ENCODE measurements at regions not wholly inside any gene's neighbourhood (a gene's known extent, or its start where the extent isn't known, plus 50 kb on each side); places are given as distances from the start of the nearest gene placed in this dataset.

DNA sequence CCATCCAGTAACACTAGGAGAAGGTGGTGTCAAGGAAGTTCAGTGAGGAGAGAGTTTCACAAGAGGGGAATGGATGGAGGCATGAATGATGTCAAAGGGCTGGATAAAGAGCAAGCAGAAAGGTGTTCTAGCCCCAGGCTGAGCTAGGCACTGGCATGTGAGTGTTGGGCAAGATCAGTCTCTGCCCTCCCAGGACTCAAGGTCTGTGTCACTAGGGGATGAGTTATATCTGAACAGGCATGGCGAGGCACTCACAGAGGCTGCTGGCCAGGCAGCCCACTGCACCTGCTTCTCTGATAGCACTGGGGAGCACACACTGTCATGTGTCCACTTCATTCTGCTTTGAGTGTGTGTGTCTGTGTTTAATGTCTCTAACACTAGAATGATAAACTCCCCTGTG, 903.8 kb downstream of the BCL11B start:
- 77% methylated on average over 1 of the region's 1 CpG for WGBS
- H3K36me3 ChIP-seq, result no peaks in the 10 kb centered on the region
- peaks cover 28% of the 10 kb centered on the region for H3K4me1 ChIP-seq
- no peak for TF ChIP-seq POLR2A (IDR thresholded peaks at IDR 0.05)
- TF ChIP-seq, protein P1, sequence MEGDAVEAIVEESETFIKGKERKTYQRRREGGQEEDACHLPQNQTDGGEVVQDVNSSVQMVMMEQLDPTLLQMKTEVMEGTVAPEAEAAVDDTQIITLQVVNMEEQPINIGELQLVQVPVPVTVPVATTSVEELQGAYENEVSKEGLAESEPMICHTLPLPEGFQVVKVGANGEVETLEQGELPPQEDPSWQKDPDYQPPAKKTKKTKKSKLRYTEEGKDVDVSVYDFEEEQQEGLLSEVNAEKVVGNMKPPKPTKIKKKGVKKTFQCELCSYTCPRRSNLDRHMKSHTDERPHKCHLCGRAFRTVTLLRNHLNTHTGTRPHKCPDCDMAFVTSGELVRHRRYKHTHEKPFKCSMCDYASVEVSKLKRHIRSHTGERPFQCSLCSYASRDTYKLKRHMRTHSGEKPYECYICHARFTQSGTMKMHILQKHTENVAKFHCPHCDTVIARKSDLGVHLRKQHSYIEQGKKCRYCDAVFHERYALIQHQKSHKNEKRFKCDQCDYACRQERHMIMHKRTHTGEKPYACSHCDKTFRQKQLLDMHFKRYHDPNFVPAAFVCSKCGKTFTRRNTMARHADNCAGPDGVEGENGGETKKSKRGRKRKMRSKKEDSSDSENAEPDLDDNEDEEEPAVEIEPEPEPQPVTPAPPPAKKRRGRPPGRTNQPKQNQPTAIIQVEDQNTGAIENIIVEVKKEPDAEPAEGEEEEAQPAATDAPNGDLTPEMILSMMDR (IDR thresholded peaks at IDR 0.05), result no peak
- TF ChIP-seq POLR2AphosphoS5 (IDR thresholded peaks at IDR 0.05), result no peak
- TF ChIP-seq EP300 (IDR thresholded peaks at IDR 0.05), result no peak
- H3K27me3 ChIP-seq, result no peaks in the 10 kb centered on the region
- H3K9me3 ChIP-seq, result no peaks in the 10 kb centered on the region
- H3K27ac ChIP-seq, result no peak overlapping the region
- H3K4me3 ChIP-seq, result no peak overlapping the region
- no peak for DNase-seq (ENCODE audit: low spot score in 2 of 2)

DNA sequence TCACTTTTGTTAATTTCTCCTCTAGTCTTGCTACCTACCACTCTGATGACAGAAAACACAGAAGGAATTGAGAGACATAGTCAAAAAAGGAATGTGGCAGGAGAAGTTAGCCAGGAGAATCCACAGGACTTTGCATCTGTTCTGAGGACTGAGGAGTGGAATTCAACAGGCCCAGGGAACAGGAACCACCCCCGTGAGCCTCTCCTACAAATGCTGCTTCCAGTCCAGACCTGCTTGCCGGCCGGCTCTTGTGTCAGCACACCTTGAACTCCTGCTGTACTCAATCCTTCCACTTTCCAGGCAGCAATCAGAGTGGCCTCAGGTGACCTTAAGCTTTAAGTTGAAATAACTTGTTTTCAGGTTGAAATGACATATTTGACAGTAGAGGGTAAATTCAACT, 903.1 kb downstream of the BCL11B start:
- no peaks in the 10 kb centered on the region for H3K9me3 ChIP-seq
- no peak overlapping the region for H3K27ac ChIP-seq
- H3K36me3 ChIP-seq, result no peaks in the 10 kb centered on the region
- H3K4me1 ChIP-seq, result peaks cover 28% of the 10 kb centered on the region
- TF ChIP-seq POLR2A (IDR thresholded peaks at IDR 0.05), result no peak
- TF ChIP-seq POLR2AphosphoS5 (IDR thresholded peaks at IDR 0.05), result no peak
- TF ChIP-seq, protein P1 (IDR thresholded peaks at IDR 0.05), result no peak
- TF ChIP-seq EP300 (IDR thresholded peaks at IDR 0.05), result no peak
- no peaks in the 10 kb centered on the region for H3K27me3 ChIP-seq
- WGBS, result 43% methylated on average over 3 of the region's 3 CpGs
- DNase-seq (ENCODE audit: low spot score in 2 of 2), result no peak
- H3K4me3 ChIP-seq, result no peak overlapping the region

DNA sequence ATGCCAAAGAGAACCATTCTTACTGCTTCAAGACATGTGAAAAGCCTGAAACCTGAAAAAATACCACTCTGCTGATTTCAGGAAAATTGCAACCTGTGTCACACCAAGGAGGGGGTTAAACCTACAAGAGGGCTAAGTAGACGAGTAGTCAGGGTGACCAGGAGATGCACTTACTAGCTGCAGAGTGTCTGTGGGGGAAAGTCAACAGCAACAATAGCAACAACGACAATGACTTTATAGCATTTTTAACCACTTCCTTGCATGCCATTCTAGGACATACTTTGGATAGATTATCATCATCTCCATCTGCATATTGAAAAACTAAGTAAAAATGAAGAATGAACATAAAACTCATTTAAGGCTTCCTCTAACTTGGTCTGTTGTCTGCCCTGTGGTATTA, 902.7 kb downstream of the BCL11B start:
- no peak for DNase-seq (ENCODE audit: low spot score in 2 of 2)
- WGBS, result 54% methylated on average over 2 of the region's 2 CpGs
- H3K36me3 ChIP-seq, result no peaks in the 10 kb centered on the region
- no peaks in the 10 kb centered on the region for H3K27me3 ChIP-seq
- H3K4me3 ChIP-seq, result no peak overlapping the region
- H3K4me1 ChIP-seq, result peaks cover 28% of the 10 kb centered on the region
- no peak for TF ChIP-seq EP300 (IDR thresholded peaks at IDR 0.05)
- TF ChIP-seq, protein P1 (IDR thresholded peaks at IDR 0.05), result no peak
- TF ChIP-seq POLR2AphosphoS5 (IDR thresholded peaks at IDR 0.05), result no peak
- no peak for TF ChIP-seq POLR2A (IDR thresholded peaks at IDR 0.05)
- no peak overlapping the region for H3K27ac ChIP-seq
- no peaks in the 10 kb centered on the region for H3K9me3 ChIP-seq

DNA sequence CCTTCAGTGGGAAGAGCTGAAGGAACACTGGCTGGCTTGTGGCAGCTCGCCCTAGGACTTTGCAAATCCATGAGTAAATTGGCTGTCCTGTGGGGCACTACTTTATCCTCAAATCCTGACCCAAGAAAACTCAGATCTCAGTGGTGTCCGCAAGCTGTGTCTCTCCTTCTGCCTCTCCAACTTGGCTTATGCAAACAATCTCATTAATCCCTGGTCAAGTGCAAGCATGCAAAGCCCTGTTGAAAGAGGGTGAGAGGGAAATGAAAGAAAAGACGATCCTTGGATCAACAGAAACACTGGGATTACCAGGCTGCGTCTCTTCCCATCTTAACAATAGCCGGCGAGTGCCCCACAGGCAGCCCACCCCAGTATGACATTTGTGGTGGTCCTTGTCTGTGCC, 901.6 kb downstream of the BCL11B start:
- no peak overlapping the region for H3K4me3 ChIP-seq
- no peak for DNase-seq (ENCODE audit: low spot score in 2 of 2)
- H3K9me3 ChIP-seq, result no peaks in the 10 kb centered on the region
- no peaks in the 10 kb centered on the region for H3K27me3 ChIP-seq
- no peak overlapping the region for H3K27ac ChIP-seq
- no peaks in the 10 kb centered on the region for H3K36me3 ChIP-seq
- 33% methylated on average over 6 of the region's 6 CpGs for WGBS
- TF ChIP-seq EP300 (IDR thresholded peaks at IDR 0.05) (no peak), POLR2A (IDR thresholded peaks at IDR 0.05) (no peak), POLR2AphosphoS5 (IDR thresholded peaks at IDR 0.05) (no peak)
- TF ChIP-seq, protein P1 (IDR thresholded peaks at IDR 0.05), result no peak
- H3K4me1 ChIP-seq, result peaks cover 28% of the 10 kb centered on the region

DNA sequence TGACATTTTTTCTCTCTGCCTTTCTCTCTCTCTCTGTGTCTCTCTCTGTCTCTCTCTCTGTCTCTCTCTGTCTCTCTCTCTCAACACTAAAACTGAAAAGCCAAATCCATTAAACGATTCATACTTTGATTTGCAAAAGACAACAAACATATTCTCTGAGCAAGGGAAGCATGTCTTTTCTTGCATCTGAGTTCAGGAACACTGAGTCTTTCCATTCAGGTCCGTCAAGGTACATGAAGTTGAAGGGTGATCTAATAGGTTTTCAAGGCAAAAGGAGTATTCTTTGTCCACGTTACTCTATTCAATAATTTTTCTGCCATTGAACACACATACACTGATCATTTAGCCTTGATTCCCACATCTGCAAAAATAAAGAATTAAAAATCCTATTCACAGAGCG, 900.9 kb downstream of the BCL11B start:
- H3K4me1 ChIP-seq, result peaks cover 28% of the 10 kb centered on the region
- 54% methylated on average over 4 of the region's 4 CpGs for WGBS
- H3K27me3 ChIP-seq, result no peaks in the 10 kb centered on the region
- no peaks in the 10 kb centered on the region for H3K9me3 ChIP-seq
- H3K4me3 ChIP-seq, result no peak overlapping the region
- TF ChIP-seq POLR2AphosphoS5 (IDR thresholded peaks at IDR 0.05) (no peak), POLR2A (IDR thresholded peaks at IDR 0.05) (no peak)
- no peak for DNase-seq (ENCODE audit: low spot score in 2 of 2)
- no peaks in the 10 kb centered on the region for H3K36me3 ChIP-seq
- no peak overlapping the region for H3K27ac ChIP-seq

DNA sequence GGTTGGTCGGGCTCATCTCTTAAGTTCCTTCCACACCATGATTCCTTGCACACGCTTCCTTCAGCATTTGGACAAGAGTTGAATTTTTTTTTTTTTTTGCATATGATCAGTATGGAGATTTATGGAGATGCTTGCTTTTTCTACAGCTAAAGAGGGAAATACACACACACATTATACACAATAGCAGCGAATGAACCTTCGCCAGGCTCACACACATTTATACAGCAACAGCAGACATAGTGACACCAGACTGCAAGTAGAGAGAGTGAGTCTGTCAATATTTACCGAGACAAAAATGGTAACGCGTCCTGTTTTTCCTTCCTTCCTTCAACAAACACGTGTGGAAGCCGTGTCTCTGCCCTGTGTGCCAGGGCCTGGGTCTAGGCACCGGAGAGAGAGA, 897.9 kb downstream of the BCL11B start:
- DNase-seq (ENCODE audit: low spot score in 2 of 2), result no peak
- Histone ChIP-seq H3K9me3 (no peaks in the 10 kb centered on the region), H3K4me1 (peaks cover 18% of the 10 kb centered on the region), H3K36me3 (no peaks in the 10 kb centered on the region), H3K27ac (no peak overlapping the region), H3K4me3 (no peak overlapping the region), H3K27me3 (no peaks in the 10 kb centered on the region)
- TF ChIP-seq POLR2AphosphoS5 (IDR thresholded peaks at IDR 0.05) (no peak), POLR2A (IDR thresholded peaks at IDR 0.05) (no peak), EP300 (IDR thresholded peaks at IDR 0.05) (no peak)
- TF ChIP-seq, protein P1 (IDR thresholded peaks at IDR 0.05), result no peak
- 78% methylated on average over 10 of the region's 10 CpGs for WGBS

Measured in suprapubic skin (tissue), 4 donors.